HG03095 (cell line): ENCODE measurements at regions not wholly inside any gene's neighbourhood (a gene's known extent, or its start where the extent isn't known, plus 50 kb on each side); places are given as distances from the start of the nearest gene placed in this dataset.
A peak's percentile ranks its signal among the peaks of the same experiment; 100 is the strongest.

Experiments
- ATAC-seq: cut with Tn5 transposase; IDR thresholded peaks from one replicate; pipeline ENCODE4 v1.9.1; 2021; ENCODE audit warnings: moderate library complexity; ENCODE audit not compliant: unreplicated experiment

DNA sequence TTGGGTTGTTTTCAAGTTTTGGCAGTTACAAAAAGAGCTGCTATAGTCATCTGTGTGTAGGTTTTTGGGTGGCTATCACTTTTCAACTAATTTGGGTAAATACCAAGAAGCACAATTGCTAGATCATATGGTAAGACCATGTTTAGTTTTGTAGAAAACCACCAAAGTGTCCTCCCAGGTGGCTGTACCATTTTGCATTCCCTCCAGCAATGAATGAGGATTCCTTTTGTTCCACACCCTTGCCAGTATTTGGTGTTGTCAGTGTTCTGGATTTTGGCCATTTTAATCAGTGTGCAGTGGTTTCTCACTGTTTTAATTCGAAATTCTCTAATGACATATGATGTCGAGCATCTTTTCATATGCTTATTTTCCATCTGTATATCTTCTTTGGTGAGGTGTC lies 457.5 kb upstream of the ARID1B start:
- no peak for ATAC-seq

DNA sequence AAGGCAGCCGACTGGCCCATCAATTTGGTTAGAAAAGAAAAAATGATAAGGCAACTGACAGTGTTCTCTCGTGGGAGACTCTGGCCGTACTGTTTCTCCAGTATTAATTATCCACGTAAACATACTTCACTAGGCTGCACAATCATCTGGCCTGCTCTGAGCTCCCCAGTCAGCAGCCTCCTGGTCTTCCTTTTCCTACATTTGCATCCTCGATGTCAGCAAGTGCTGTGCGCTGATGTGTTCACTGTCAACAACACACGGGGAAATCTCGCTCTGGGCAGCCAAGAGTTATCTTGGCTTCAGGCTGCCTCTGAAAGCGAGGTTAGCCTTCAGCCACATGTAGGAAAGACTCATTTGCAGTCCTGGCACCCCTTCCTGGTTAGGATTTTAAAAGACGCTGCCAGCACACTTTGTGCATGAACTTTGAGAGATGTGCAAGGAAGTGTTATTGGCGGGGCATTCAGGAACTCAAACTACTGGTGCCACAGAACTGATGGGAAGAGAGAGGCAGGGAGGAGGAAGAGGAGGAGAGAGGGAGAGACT lies 460.5 kb upstream of the ARID1B start:
- no peak for ATAC-seq

DNA sequence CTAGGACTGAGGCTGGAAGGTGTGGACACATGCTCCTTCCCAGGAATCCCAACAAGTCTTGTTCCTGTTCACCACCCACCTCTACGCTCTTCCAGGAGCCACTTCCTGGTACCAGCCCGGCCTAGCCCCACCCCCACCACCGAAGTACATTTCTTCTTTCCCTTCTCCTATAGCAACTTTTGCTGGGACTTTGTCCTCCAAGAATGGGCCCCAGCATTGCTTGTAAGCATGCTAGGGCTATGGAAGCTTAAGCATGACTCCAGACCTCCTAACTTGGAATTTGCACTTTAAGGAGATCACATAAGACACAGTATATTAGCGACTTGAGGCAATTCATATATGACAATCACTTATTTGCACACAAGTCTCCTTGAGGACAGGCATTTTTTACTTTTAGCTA lies 462.0 kb upstream of the ARID1B start:
- ATAC-seq: no peak

GRCh38 chr6:156313037-156313436 lies 464.1 kb upstream of the ARID1B start:
- ATAC-seq: no peak

GRCh38 chr6:156311291-156311690 lies 465.9 kb upstream of the ARID1B start:
- ATAC-seq: no peak

- no peak for ATAC-seq
Measured at GRCh38 chr6:156310701-156311100, 466.5 kb upstream of the ARID1B start.

- ATAC-seq: no peak
Measured at GRCh38 chr6:156309017-156309416, 468.2 kb upstream of the ARID1B start.

GRCh38 chr6:156308604-156309003 lies 468.6 kb upstream of the ARID1B start:
- no peak for ATAC-seq

DNA sequence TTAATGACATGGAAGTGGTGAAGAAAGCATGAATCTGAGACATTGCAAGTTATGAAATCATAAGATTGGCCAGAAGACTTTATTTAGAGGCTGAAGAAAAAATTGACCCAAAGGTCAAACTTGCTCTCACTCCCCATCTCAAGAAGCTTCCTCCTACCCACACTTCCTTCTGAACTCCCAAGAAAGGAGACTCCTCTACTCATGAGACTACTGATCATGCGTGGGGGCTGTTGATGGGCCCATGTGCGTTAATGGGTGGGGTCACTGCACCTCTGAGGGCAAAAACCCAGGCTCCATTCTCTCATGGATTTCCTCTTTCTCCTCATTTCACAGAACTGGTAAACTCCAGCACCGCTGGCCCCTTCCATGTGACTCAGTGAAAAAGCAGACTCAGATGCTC lies 470.6 kb upstream of the ARID1B start:
- ATAC-seq: no peak

- no peak for ATAC-seq
Measured at GRCh38 chr6:156283091-156283490, 494.1 kb upstream of the ARID1B start.

DNA sequence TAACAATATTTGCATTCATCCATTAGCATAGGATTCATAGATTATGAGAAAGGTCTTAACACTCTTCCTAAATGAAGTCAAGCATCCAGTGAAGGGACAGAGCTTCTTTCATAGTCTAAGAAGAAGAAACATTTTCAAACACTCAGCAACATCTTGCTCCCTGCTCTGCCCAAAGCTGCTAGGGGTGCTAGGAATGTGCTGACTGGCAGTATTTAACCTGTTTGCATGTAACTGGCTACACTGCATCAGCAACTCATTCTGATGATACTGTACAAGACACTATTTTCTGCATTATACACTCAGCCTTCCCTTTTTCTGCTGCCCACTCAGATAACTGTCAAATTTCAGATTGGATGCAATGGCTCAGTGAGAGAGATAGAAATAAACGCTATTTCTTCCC lies 495.1 kb upstream of the ARID1B start:
- no peak for ATAC-seq

- ATAC-seq: no peak
Measured at GRCh38 chr6:156281266-156281665, 495.9 kb upstream of the ARID1B start.

- ATAC-seq: no peak
Measured at GRCh38 chr6:156280065-156280464, 497.1 kb upstream of the ARID1B start.

DNA sequence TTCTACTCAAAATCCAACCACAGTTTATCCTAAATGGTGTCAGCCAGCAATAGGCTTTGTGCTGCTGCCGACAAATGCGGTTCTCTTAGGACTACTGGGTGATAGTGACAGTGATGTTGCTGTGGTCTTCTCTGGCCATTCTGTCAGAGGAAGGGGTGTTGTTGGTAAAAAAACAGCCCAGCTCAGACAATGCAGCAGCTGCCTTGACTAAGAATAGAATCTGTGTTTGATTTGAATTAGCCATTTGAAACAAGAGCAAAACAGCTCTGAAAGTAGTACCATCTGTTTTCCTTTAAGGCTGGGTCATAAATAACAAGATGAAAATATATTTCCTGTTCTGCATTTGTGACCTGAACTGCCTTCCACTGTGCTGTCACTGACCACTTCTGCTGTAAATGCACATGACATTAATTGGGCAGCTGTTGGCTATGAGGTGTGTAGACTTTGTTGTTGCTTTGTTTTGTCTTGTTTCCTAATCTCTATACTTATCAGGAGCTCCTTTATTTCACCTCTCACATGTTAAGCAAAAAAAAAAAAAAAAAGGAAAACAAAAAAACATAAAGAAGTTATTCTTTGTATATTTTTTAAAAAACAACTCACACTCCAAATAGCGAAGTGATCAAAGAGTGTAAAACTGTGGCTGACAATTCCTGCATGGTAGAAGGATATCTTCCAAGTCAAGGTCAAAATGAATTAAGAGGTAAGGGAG lies 497.8 kb upstream of the ARID1B start:
- peak; percentile 69 for ATAC-seq

DNA sequence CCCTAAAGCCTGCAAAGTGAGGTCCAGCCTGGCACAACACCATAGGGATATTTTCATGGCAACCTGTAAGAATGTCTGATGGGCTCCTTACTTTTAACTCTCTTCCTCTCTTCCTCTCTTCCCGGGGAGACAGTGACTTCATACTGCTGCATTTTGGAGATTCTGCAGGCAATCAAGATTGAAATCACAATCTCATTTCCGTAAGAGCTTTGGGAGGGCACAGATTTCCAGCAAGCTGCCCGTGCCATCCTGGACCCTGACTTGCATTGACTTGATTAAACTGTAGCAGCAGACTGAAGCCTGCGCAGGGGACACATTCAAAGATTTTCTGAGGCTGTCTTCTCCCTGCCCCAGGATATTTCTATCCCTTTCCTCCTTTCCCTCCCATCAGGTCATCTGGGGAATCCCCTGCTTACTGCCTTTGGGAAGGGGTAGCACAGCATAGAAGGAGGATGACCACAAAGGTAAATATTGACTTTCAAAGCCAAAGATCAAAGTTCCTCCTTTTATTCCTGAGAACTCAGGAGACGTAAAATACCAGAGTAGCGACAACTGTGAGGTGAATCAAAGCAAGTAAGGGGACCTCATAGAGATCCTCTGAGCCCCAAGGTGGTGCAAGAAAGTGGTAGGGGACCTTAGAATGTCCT lies 504.0 kb upstream of the ARID1B start:
- no peak for ATAC-seq

DNA sequence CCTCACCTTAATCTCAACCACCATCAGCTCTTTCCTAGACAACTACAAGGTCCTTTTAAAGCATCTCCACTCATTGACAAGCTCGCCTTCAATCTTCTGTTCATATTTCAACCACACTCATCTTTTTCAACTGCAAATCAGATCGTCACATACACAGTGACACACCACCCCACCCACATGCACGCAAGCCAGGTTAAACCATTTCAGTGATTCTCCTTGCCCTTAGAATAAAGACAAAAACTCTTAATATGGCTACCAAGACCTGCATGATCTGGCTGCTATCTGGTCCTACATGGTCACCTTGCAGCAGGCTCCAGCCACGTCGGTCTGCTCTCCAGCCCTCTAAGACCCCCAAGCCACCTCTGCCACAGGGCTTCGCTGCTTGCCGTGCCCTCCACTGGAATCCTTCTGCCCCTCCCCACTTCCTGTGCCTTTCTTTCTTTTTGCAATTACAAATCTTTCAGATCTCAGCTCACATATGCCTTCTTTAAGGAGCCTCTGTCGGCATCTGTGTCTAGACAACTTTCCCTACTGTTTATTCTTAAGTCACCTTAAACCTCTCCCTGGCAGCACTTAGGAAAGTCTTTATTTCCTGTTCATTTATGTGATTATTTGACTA lies 507.3 kb upstream of the ARID1B start:
- no peak for ATAC-seq

GRCh38 chr6:156268849-156269248 lies 508.3 kb upstream of the ARID1B start:
- no peak for ATAC-seq

DNA sequence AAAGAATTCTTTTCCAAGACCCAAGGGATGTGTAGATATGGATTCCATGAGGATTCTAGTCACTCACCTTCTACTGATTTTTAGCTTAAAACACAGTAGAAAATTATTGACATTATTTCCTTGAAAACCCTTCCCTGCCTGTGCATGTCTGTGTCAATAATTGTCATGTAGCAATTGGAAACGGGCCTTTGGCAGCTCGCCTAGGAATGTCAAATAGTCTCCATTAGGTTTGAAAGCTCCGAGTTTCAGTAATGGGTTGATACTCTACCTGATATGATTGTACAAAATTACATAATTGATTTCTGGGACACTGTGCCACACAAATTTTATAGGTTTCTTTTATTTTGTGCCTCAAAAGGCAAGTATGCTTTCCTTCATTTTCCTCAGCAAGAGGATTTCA lies 515.2 kb upstream of the ARID1B start:
- ATAC-seq: no peak

- no peak for ATAC-seq
Measured at GRCh38 chr6:156260815-156261214, 516.4 kb upstream of the ARID1B start.

DNA sequence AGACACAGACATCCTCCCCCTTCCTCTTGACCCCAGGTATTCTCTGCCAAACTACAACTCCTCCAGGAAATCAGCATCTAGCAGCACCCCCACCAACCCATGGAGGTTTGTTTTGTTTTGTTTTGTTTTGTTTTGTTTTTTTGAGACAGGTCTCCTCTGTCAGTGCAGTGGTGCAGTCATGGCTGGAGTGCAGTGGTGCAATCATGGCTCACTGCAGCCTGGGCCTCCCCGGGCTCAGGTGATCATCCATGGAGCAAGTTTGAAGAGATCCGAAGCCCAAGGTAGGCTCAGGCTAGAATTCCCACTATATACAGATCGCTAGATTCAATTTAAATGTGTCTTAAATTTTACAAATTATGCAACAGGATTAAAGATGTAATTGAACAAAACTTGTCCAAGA lies 518.2 kb upstream of the ARID1B start:
- ATAC-seq: no peak

DNA sequence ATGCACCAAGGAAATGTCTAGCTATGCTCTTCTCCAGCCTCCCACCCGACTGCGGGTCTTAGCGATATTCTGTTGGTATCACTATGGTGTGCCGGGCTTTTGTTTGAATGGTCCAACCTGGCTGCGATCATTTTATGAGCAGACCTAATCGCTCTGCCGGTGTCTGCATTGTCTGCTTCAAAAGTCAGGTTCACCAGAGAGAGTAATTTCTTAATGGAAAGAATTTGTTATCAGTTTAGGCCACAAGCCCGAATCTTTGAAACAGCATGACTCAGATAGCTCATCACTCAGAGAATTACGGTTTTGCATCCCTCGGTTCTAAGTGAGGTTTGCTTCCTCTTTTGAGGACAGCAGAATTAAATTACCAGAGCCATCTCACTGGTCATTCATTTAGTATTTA lies 521.0 kb upstream of the ARID1B start:
- no peak for ATAC-seq

GRCh38 chr6:156254240-156254639 lies 522.9 kb upstream of the ARID1B start:
- ATAC-seq: no peak
